Caco-2 (cell line): ENCODE measurements at regions not wholly inside any gene's neighbourhood (a gene's known extent, or its start where the extent isn't known, plus 50 kb on each side); places are given as distances from the start of the nearest gene placed in this dataset.

Source experiments
- BruUV-seq: library from RNA; stranded (reverse); fragments of 400-500 nt; replicated peaks from 2 replicates; lab custom pipeline; 2021; lab: Mats Ljungman, UMichigan
- CTCF ChIA-PET: fragments of 300-600 bp; sonication (Branson Sonifier 250); formaldehyde crosslinking; loops from one replicate; lab custom pipeline; 2022; ENCODE audit warnings: antibody characterized with exemption; lab: Charles Lee
- POLR2A ChIA-PET: fragments of 300-600 bp; sonication (Branson Sonifier 250); formaldehyde crosslinking; loops from one replicate; lab custom pipeline; 2022; ENCODE audit warnings: antibody characterized with exemption; lab: Charles Lee
- DNase-seq, 2 experiments: peaks; one replicate each; pipeline versions ENCODE4 v3.0.0 to v3.0.0-alpha.2; 2020 to 2022
- H3K27me3 ChIP-seq: replicated peaks from 2 replicates; pipeline ENCODE4 v1.6.0; 2011; ENCODE audit warnings: low read length; ENCODE audit not compliant: control insufficient read depth, insufficient read depth
- H3K36me3 ChIP-seq: 2 replicates; pipeline ENCODE4 v1.5.1; 2011; ENCODE audit warnings: low read length; ENCODE audit not compliant: control insufficient read depth, insufficient read depth
- H3K4me1 ChIP-seq: fragments of 250-450 bp; sonication (Bioruptor Pico); 2 replicates; pipeline ENCODE4 v1.5.1; 2020; ENCODE audit warnings: mild to moderate bottlenecking
- H3K4me3 ChIP-seq: 2 replicates; pipeline ENCODE4 v1.5.1; 2011; ENCODE audit warnings: low read depth, mild to moderate bottlenecking, control low read depth, low read length
- H3K9me3 ChIP-seq: fragments of 250-450 bp; sonication (Bioruptor Pico); 2 replicates; pipeline ENCODE4 v1.5.1; 2020; ENCODE audit warnings: mild to moderate bottlenecking, moderate library complexity
- H3K27ac Mint-ChIP-seq: one replicate; pipeline ENCODE4 v1.8.0; 2022; ENCODE audit warnings: mixed read lengths; ENCODE audit not compliant: unreplicated experiment
- H3K27me3 Mint-ChIP-seq: one replicate; pipeline ENCODE4 v1.8.0; 2022; ENCODE audit warnings: mixed read lengths; ENCODE audit not compliant: insufficient read depth, unreplicated experiment
- H3K36me3 Mint-ChIP-seq: one replicate; pipeline ENCODE4 v1.8.0; 2022; ENCODE audit warnings: mild to moderate bottlenecking, mixed read lengths; ENCODE audit not compliant: insufficient read depth, unreplicated experiment
- H3K4me1 Mint-ChIP-seq: one replicate; pipeline ENCODE4 v1.8.0; 2022; ENCODE audit warnings: low read depth, mixed read lengths; ENCODE audit not compliant: unreplicated experiment
- H3K4me3 Mint-ChIP-seq: one replicate; pipeline ENCODE4 v1.8.0; 2022; ENCODE audit warnings: mild to moderate bottlenecking, moderate library complexity, mixed read lengths; ENCODE audit not compliant: unreplicated experiment
- H3K9me3 Mint-ChIP-seq: one replicate; pipeline ENCODE4 v1.8.0; 2022; ENCODE audit warnings: mixed read lengths; ENCODE audit not compliant: unreplicated experiment
- intact Hi-C: fragments of 100-400 bp; cut with micrococcal nuclease; formaldehyde crosslinking; loops from one replicate; pipeline ENCODE4 v1.10.0; 2022; ENCODE audit not compliant: unreplicated experiment
- TF ChIP-seq, protein P1 (sequence below), 2 experiments: fragments of 200-600 bp in 1 of 2; IDR thresholded peaks; 1 replicate in 1 of 2; 2 replicates in 1 of 2; pipeline versions ENCODE4 v1.5.1 to v1.8.0; 2011 to 2022; ENCODE audit warnings: antibody characterized with exemption in 1 of 2, control low read depth in 1 of 2, inconsistent platforms in 1 of 2, low read depth in 1 of 2, low read length in 1 of 2, mild to moderate bottlenecking in 1 of 2, moderate library complexity in 1 of 2; ENCODE audit not compliant: insufficient read depth in 1 of 2, severe bottlenecking in 1 of 2, unreplicated experiment in 1 of 2

- POLR2A ChIA-PET: no interaction called here
- DNase-seq: no peak
- H3K9me3 Mint-ChIP-seq: no peaks in the 10 kb centered on the region
- intact Hi-C loops: no loop called here
- no peaks in the 10 kb centered on the region for H3K36me3 Mint-ChIP-seq
- no peaks in the 10 kb centered on the region for H3K4me1 Mint-ChIP-seq
- no peak overlapping the region for H3K27ac Mint-ChIP-seq
- no peak overlapping the region for H3K4me3 Mint-ChIP-seq
- Histone ChIP-seq H3K4me3 (no peak overlapping the region), H3K27me3 (peaks cover 1% of the 10 kb centered on the region; the same call in 1 of the 2 replicates), H3K36me3 (no peaks in the 10 kb centered on the region), H3K4me1 (no peaks in the 10 kb centered on the region), H3K9me3 (no peaks in the 10 kb centered on the region)
- no TSS peak for BruUV-seq
- TF ChIP-seq, protein P1, sequence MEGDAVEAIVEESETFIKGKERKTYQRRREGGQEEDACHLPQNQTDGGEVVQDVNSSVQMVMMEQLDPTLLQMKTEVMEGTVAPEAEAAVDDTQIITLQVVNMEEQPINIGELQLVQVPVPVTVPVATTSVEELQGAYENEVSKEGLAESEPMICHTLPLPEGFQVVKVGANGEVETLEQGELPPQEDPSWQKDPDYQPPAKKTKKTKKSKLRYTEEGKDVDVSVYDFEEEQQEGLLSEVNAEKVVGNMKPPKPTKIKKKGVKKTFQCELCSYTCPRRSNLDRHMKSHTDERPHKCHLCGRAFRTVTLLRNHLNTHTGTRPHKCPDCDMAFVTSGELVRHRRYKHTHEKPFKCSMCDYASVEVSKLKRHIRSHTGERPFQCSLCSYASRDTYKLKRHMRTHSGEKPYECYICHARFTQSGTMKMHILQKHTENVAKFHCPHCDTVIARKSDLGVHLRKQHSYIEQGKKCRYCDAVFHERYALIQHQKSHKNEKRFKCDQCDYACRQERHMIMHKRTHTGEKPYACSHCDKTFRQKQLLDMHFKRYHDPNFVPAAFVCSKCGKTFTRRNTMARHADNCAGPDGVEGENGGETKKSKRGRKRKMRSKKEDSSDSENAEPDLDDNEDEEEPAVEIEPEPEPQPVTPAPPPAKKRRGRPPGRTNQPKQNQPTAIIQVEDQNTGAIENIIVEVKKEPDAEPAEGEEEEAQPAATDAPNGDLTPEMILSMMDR (IDR thresholded peaks at IDR 0.05; ENCODE audit: insufficient read depth in 1 of 2, low read depth in 1 of 2, low read length in 1 of 2, severe bottlenecking in 1 of 2, unreplicated experiment in 1 of 2): no peak
- CTCF ChIA-PET: no interaction called here
- peaks cover 29% of the 10 kb centered on the region for H3K27me3 Mint-ChIP-seq
Measured at GRCh38 chr20:39492223-39492797, 530.2 kb downstream of the DHX35 start.

DNA sequence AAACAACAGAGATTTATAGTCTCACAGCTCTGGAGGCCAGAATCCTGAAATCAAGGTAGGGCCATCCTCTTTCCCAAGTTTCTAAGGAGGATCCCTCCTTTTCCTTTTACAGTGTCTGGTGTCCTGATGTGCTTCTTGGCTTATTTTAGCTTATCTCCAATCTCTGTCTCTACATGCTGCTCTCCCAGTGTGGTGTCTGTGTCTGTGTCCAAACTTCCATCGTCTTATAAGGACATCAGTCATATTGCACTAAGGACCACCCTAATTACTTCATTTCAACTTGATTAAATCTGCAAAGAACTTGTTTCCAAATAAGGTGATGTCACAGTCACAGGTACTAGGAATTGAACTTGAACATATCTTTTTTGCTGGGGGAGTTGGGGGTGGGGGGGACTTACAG lies 529.6 kb downstream of the DHX35 start:
- Mint-ChIP-seq H3K36me3 (no peaks in the 10 kb centered on the region), H3K9me3 (no peaks in the 10 kb centered on the region), H3K4me3 (no peak overlapping the region), H3K4me1 (no peaks in the 10 kb centered on the region), H3K27me3 (peaks cover 24% of the 10 kb centered on the region), H3K27ac (no peak overlapping the region)
- ChIA-PET CTCF (no interaction called here), POLR2A (no interaction called here)
- Histone ChIP-seq H3K9me3 (no peaks in the 10 kb centered on the region), H3K4me3 (no peak overlapping the region), H3K27me3 (peaks cover 1% of the 10 kb centered on the region; the same call in 1 of the 2 replicates), H3K4me1 (no peaks in the 10 kb centered on the region), H3K36me3 (no peaks in the 10 kb centered on the region)
- BruUV-seq: no TSS peak
- no peak for DNase-seq
- TF ChIP-seq, protein P1 (IDR thresholded peaks at IDR 0.05; ENCODE audit: insufficient read depth in 1 of 2, low read depth in 1 of 2, low read length in 1 of 2, severe bottlenecking in 1 of 2, unreplicated experiment in 1 of 2): no peak
- intact Hi-C loops: no loop called here

DNA sequence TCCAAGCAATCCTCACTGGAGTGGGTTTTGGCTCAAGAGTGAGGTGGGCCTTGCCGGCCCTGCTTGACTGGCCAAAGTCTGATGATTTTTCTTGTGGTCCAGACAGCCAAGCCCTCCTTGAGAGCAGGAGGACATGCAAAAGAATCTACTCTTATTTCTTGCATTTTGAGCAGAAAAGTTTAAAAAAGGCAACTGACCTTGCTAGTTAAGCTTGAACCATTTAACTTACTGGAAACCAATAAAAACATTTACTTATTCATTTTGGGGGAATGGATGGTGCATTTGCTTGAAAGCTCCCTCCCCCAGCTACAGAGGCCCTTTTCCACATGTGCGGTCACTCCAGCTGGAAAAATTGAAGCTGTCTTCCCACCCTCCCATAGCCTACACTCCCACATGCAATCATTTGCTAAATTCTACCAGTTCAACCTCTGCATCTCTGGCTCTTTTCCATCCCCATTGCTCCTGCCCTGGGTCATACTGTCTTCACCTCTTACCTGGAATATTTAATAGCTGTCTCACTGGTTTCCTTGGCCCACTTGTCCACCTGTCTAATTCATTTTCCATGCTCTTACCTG lies 527.9 kb downstream of the DHX35 start:
- H3K36me3 ChIP-seq: no peaks in the 10 kb centered on the region
- no peak overlapping the region for H3K4me3 Mint-ChIP-seq
- TF ChIP-seq, protein P1 (IDR thresholded peaks at IDR 0.05; ENCODE audit: insufficient read depth in 1 of 2, low read depth in 1 of 2, low read length in 1 of 2, severe bottlenecking in 1 of 2, unreplicated experiment in 1 of 2): no peak
- H3K9me3 Mint-ChIP-seq: no peaks in the 10 kb centered on the region
- ChIA-PET POLR2A (no interaction called here), CTCF (no interaction called here)
- peaks cover 22% of the 10 kb centered on the region for H3K27me3 Mint-ChIP-seq
- H3K36me3 Mint-ChIP-seq: no peaks in the 10 kb centered on the region
- H3K27ac Mint-ChIP-seq: no peak overlapping the region
- no peaks in the 10 kb centered on the region for H3K9me3 ChIP-seq
- H3K4me3 ChIP-seq: no peak overlapping the region
- DNase-seq: no peak
- H3K27me3 ChIP-seq: no peaks in the 10 kb centered on the region
- H3K4me1 Mint-ChIP-seq: no peaks in the 10 kb centered on the region
- no TSS peak for BruUV-seq
- no peaks in the 10 kb centered on the region for H3K4me1 ChIP-seq
- intact Hi-C loops: no loop called here
